ENCODE measurements at regions not wholly inside any gene's neighbourhood (a gene's known extent, or its start where the extent isn't known, plus 50 kb on each side); places are given as distances from the start of the nearest gene placed in this dataset.

DNA sequence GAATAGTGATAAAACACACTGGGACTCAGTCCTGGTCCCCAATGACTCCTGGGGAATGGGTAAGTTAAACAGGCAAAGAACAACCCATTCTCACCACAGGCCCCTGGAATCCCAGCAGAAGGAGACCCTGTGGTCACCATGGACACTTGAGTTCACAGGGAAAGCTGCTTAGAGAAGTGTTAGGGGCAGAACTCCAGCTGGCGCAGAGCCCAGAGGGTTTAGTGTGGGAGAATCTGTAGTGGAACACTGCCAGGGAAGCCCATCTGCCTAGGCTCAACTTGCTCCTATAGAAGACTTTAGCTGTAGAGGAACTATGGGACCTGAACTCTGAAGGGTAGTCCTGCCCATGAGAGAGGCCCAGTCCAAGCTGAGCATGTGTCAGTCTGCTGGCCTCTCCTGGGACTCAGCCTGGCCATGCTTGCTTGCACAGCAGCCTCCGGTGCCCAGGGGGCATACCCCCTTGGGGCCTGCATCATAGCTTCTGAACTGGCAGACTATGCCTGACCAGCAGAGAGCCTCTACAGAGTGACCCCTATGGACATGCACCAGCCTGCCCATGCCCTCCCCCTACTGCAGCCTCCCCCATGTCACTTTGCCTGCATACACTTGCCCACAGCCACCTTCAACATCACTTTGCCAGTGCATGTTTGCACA, 343.5 kb downstream of the IDS start:
- H3K27ac ChIP-seq: no peak overlapping the region
- no peak for TF ChIP-seq ZFX (IDR thresholded peaks at IDR 0.05; ENCODE audit: borderline replicate concordance)
- TF ChIP-seq, protein P1, sequence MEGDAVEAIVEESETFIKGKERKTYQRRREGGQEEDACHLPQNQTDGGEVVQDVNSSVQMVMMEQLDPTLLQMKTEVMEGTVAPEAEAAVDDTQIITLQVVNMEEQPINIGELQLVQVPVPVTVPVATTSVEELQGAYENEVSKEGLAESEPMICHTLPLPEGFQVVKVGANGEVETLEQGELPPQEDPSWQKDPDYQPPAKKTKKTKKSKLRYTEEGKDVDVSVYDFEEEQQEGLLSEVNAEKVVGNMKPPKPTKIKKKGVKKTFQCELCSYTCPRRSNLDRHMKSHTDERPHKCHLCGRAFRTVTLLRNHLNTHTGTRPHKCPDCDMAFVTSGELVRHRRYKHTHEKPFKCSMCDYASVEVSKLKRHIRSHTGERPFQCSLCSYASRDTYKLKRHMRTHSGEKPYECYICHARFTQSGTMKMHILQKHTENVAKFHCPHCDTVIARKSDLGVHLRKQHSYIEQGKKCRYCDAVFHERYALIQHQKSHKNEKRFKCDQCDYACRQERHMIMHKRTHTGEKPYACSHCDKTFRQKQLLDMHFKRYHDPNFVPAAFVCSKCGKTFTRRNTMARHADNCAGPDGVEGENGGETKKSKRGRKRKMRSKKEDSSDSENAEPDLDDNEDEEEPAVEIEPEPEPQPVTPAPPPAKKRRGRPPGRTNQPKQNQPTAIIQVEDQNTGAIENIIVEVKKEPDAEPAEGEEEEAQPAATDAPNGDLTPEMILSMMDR (IDR thresholded peaks at IDR 0.05): no peak

DNA sequence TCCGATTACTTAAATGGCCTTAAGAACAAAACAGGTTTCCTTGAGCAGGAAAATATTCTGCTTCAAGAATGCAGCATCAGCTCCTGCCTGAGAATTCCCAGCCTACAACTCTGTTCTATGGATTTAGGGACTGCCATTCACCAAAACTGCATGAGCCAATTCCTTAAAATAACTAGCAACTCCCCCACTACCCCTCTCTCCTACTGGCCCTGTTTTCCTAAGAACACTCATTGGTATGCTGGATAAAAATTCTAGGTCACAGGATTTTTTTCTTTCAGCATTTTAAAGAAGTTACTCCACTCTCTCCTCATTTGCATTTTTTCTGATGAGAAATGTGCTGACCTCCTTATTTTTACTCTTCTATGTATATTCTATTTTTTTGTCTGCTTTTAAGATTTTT, 347.1 kb downstream of the IDS start:
- no peak for TF ChIP-seq ZFX (IDR thresholded peaks at IDR 0.05; ENCODE audit: borderline replicate concordance)
- TF ChIP-seq, protein P1 (IDR thresholded peaks at IDR 0.05): no peak

DNA sequence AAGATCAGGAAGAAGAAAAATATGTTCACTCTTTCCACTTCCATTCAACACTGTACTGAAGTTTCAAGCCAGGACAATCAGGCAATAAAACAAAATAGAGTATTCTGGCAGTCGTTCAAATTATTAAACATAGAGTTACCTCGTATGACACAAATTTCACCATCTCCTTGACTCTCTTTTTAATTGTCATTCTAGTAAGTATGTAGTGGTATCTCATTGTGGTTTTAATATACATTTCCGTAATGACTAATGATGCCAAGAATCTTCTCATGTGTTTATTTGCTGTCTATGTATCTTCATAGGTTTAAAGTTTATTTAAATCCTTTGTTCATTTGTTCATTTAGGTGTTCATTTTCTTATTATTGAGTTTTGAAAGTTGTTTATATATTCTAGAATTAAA, 352.2 kb downstream of the IDS start:
- no peak for TF ChIP-seq ZFX (IDR thresholded peaks at IDR 0.05; ENCODE audit: borderline replicate concordance)
- TF ChIP-seq, protein P1 (IDR thresholded peaks at IDR 0.05): no peak
- no peak overlapping the region for H3K27ac ChIP-seq

More for the DNA sequence above, 347.1 kb downstream of the IDS start:
- no peak overlapping the region for H3K27ac ChIP-seq

DNA sequence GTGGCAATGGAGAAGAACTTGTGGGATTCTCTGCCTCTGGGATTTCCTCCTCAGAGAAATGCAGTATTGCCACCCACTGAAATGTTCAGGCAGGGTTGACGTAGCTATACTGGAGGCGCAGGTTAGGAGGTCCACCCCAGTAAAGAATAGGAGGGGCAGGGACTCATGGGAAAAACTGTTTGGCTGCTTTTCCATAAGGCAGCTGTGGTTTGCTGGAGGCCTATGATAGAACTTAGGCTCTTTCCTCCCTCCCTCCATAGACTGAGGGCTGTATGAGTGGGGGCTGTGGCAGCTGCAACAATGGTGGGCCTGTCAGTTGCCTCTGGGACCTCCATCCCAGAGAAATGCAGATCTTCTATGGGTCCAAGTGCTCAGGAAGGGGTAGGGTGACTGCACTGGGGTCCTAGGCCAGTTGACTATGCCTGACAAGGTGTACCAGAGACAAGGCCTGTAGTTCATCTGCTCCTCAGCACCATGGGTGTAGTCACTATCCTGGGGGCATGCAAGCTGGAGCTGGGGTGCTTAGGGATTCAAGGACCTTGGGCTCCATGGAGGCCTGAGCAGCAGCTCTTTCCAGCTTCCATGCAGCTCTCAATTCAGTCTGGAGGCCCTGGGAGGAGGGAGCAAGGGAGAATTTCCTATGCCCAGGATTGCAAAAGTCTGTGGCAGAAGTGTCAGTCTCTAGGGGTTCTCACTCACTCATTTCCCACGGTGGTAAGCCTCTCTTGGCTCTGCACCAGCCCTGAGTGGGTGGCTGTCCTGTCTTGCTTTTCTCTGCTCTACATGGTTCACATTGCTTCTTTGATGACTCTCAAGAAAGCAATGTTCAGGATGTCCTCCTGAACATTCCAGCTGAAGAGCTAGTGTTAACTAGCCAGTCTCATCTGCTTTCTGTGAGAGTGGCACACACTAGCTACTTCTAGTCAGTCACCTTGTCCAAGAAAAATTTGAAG, 353.0 kb downstream of the IDS start:
- no peak overlapping the region for H3K27ac ChIP-seq
- no peak for TF ChIP-seq ZFX (IDR thresholded peaks at IDR 0.05; ENCODE audit: borderline replicate concordance)
- TF ChIP-seq, protein P1 (IDR thresholded peaks at IDR 0.05): no peak

DNA sequence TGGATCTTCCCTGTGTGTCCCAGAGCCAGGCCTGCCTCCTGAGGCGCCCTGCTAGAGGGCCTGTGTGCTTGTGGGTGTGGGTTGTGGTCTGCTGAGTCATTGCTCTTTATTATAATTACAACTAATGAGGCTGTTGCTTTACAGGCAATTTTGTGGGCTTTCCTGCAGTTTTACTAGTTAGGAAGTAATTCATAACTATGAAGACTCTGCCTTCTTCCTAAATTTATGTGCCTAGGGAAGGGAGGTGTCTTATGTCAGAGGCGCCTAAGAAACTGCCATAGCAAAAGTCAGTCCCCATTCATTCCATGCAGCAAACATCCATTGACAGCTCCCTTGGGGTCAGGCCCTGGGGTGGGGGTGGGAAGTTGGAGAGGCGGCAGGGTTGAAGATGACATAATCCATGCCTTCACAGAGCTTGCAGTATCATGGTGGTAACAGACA, 359.2 kb downstream of the IDS start:
- no peak overlapping the region for H3K27ac ChIP-seq

DNA sequence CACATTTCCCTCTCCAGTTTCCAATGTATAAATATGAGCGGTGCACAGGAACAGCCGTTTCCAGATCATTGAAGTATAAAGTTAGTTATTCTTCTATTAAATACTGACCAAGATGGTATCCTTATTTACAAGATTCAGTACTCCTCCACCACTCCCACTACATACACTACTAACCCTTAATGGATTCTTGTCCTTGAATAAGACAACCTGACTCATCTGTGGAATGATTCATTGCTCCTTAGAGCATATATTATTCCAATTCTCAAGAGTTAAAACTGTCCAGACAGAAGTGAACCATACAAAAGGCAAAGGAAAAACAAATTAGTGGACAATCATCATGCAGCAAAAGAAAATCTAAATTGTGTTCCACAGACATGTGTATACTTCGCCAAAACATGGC, 373.3 kb downstream of the IDS start:
- TF ChIP-seq, protein P1 (IDR thresholded peaks at IDR 0.05): no peak
- TF ChIP-seq ZFX (IDR thresholded peaks at IDR 0.05; ENCODE audit: borderline replicate concordance): no peak

More for the DNA sequence above, 359.2 kb downstream of the IDS start:
- TF ChIP-seq, protein P1 (IDR thresholded peaks at IDR 0.05): no peak
- TF ChIP-seq ZFX (IDR thresholded peaks at IDR 0.05; ENCODE audit: borderline replicate concordance): no peak

DNA sequence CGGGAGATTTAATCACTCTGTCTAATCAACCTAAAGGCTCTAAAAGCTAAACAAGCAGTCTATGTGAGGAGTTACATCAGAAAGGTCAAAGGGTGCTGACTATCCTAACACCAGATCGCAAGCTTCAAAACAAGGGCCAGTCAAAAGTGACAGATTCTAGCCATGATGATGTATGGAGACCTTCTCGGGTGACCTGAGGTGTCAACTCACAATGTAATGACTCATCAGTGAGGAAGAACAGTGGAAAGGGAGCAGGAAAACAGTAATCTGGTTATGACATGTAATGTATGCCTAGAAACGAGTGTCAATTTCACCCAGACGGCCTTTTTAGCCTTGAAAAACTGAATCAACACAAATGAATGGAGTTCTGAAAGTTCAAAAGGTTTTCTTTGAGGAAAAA, 375.3 kb downstream of the IDS start:
- no peak for TF ChIP-seq ZFX (IDR thresholded peaks at IDR 0.05; ENCODE audit: borderline replicate concordance)
- TF ChIP-seq, protein P1 (IDR thresholded peaks at IDR 0.05): no peak
- no peak overlapping the region for H3K27ac ChIP-seq

More for the DNA sequence above, 373.3 kb downstream of the IDS start:
- no peak overlapping the region for H3K27ac ChIP-seq

Measured in 22Rv1 (cell line).